PC-9 (cell line): ENCODE measurements at regions not wholly inside any gene's neighbourhood (a gene's known extent, or its start where the extent isn't known, plus 50 kb on each side); places are given as distances from the start of the nearest gene placed in this dataset.

Experiments
- BruUV-seq: library from RNA; stranded (reverse); fragments of 400-500 nt; replicated peaks from 2 replicates; lab custom pipeline; 2021; lab: Mats Ljungman, UMichigan
- CTCF ChIA-PET: fragments of 300-600 bp; sonication (Branson Sonifier 250); formaldehyde crosslinking; loops from one replicate; lab custom pipeline; 2022; ENCODE audit warnings: antibody characterized with exemption; lab: Charles Lee
- POLR2A ChIA-PET: fragments of 300-600 bp; sonication (Branson Sonifier 250); formaldehyde crosslinking; loops from one replicate; lab custom pipeline; 2022; ENCODE audit warnings: antibody characterized with exemption; ENCODE audit not compliant: unreplicated experiment; lab: Charles Lee
- DNase-seq, 2 experiments: peaks; one replicate each; pipeline versions ENCODE4 v3.0.0 to v3.0.0-alpha.2; 2015 to 2022; ENCODE audit warnings: mixed read lengths in 1 of 2
- H2AFZ ChIP-seq: fragments of 200-600 bp; sonication (generic); 2 replicates; pipeline ENCODE4 v1.8.1; 2017; ENCODE audit warnings: antibody characterized with exemption
- H3F3A ChIP-seq: fragments of 200-600 bp; sonication (generic); 2 replicates; pipeline ENCODE4 v1.8.1; 2017; ENCODE audit warnings: antibody characterized with exemption, mild to moderate bottlenecking, low read depth; ENCODE audit not compliant: insufficient read depth
- H3K27ac ChIP-seq: fragments of 200-600 bp; sonication (generic); 2 replicates; pipeline ENCODE4 v1.6.1; 2016; ENCODE audit warnings: mixed run types
- H3K27me3 ChIP-seq: fragments of 200-600 bp; sonication (generic); 2 replicates; pipeline ENCODE4 v1.6.1; 2016; ENCODE audit warnings: low read depth, mixed run types; ENCODE audit not compliant: insufficient read depth
- H3K36me3 ChIP-seq: fragments of 200-600 bp; sonication (generic); 2 replicates; pipeline ENCODE4 v1.6.1; 2016; ENCODE audit warnings: low read depth, mixed run types
- H3K4me1 ChIP-seq: fragments of 200-600 bp; sonication (generic); replicated peaks from 2 replicates; pipeline ENCODE4 v1.6.1; 2016; ENCODE audit warnings: mixed run types; ENCODE audit not compliant: insufficient read depth
- H3K4me2 ChIP-seq: fragments of 200-600 bp; sonication (generic); 2 replicates; pipeline ENCODE4 v1.6.1; 2017; ENCODE audit warnings: mixed run types
- H3K4me3 ChIP-seq: fragments of 200-600 bp; sonication (generic); 2 replicates; pipeline ENCODE4 v1.6.1; 2016; ENCODE audit warnings: mixed run types
- H3K79me2 ChIP-seq: fragments of 200-600 bp; sonication (generic); 2 replicates; pipeline ENCODE4 v1.6.1; 2017; ENCODE audit warnings: low read depth, mixed run types
- H3K9me2 ChIP-seq: fragments of 200-600 bp; sonication (generic); 2 replicates; pipeline ENCODE4 v1.8.1; 2017; ENCODE audit warnings: mild to moderate bottlenecking; ENCODE audit not compliant: insufficient read depth
- H3K9me3 ChIP-seq: fragments of 200-600 bp; sonication (generic); 2 replicates; pipeline ENCODE4 v1.8.1; 2016; ENCODE audit warnings: low read depth; ENCODE audit not compliant: insufficient read depth
- H4K20me1 ChIP-seq: fragments of 200-600 bp; sonication (generic); 2 replicates; pipeline ENCODE4 v1.8.1; 2017; ENCODE audit not compliant: insufficient read depth
- CTCF ChIP-seq: fragments of 200-600 bp; sonication (generic); conservative IDR thresholded peaks from 2 replicates; pipeline ENCODE4 v1.6.1; 2017; ENCODE audit warnings: mixed run types, antibody characterized with exemption, mild to moderate bottlenecking, moderate library complexity
- EZH2 ChIP-seq: fragments of 200-600 bp; sonication (generic); IDR thresholded peaks from 2 replicates; pipeline ENCODE4 v1.8.0; 2017; ENCODE audit warnings: antibody characterized with exemption, low read depth
- intact Hi-C: fragments of 100-400 bp; cut with micrococcal nuclease; formaldehyde crosslinking; loops from one replicate; pipeline ENCODE4 v1.10.0; 2022; ENCODE audit not compliant: unreplicated experiment

DNA sequence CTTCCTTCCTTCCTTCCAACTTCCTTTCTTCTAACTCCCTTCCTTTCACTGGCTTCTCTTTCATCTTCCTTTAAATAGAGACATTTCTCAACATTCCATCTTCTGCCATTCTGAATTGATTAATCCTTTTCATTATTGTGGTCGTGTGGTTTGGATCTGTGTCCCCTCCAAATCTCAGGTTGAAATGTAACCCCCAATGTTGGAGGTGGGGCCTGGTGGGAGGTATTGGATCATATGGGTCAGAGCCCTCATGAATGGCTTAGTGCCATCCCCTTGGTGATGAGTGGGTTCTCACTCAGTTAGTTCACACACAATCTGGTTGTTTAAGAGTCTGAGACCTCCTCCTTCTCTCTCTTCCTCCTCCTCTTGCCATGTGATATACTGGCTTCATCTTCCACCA lies 130.9 kb upstream of the SV2C start:
- no peaks in the 10 kb centered on the region for H3K4me1 ChIP-seq
- ChIA-PET POLR2A (no interaction called here), CTCF (no interaction called here)
- no peaks in the 10 kb centered on the region for H3K27me3 ChIP-seq
- H3K4me2 ChIP-seq: no peak overlapping the region
- H4K20me1 ChIP-seq: no peaks in the 10 kb centered on the region
- no peak for DNase-seq
- no peak for TF ChIP-seq EZH2
- no peak for TF ChIP-seq CTCF
- no peaks in the 10 kb centered on the region for H3K79me2 ChIP-seq
- no peaks in the 10 kb centered on the region for H3K9me3 ChIP-seq
- no peak overlapping the region for H2AFZ ChIP-seq
- no TSS peak for BruUV-seq
- H3K4me3 ChIP-seq: no peak overlapping the region
- H3K27ac ChIP-seq: no peak overlapping the region
- H3F3A ChIP-seq: no peaks in the 10 kb centered on the region
- no peaks in the 10 kb centered on the region for H3K9me2 ChIP-seq
- intact Hi-C loops: no loop called here
- H3K36me3 ChIP-seq: no peaks in the 10 kb centered on the region

DNA sequence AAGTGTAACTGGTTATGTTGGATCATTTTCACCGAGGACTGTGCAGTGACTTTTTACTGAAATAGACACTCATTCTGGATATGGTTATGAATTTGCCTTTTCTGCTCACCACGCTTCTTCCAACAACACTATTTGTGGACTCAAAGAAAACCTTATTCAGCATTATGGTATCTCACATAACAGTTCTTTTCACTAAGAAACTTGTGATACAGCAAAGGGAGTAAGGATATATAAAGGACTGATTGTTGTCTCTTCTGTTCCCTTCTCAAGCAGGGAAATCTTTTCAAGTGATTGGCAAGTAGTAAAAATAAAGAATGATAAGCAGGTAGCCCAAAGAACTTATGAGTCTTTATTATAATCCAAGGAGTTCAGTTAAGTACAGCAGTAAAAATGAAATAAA lies 131.5 kb upstream of the SV2C start:
- TF ChIP-seq CTCF (no peak), EZH2 (no peak)
- Histone ChIP-seq H2AFZ (no peak overlapping the region), H3K9me2 (no peaks in the 10 kb centered on the region), H3K27me3 (no peaks in the 10 kb centered on the region), H3K4me1 (no peaks in the 10 kb centered on the region), H3K79me2 (no peaks in the 10 kb centered on the region), H4K20me1 (no peaks in the 10 kb centered on the region), H3K9me3 (no peaks in the 10 kb centered on the region), H3F3A (no peaks in the 10 kb centered on the region), H3K4me3 (no peak overlapping the region), H3K36me3 (no peaks in the 10 kb centered on the region), H3K4me2 (no peak overlapping the region), H3K27ac (no peak overlapping the region)
- BruUV-seq: no TSS peak
- ChIA-PET POLR2A (no interaction called here), CTCF (no interaction called here)
- intact Hi-C loops: no loop called here
- DNase-seq: no peak

GRCh38 chr5:75951158-75951557 lies 132.0 kb upstream of the SV2C start:
- Histone ChIP-seq H3K27me3 (no peaks in the 10 kb centered on the region), H2AFZ (no peak overlapping the region), H3K9me3 (no peaks in the 10 kb centered on the region), H3K36me3 (no peaks in the 10 kb centered on the region), H3F3A (no peaks in the 10 kb centered on the region), H3K4me3 (no peak overlapping the region), H3K4me1 (no peaks in the 10 kb centered on the region), H3K79me2 (no peaks in the 10 kb centered on the region), H3K9me2 (no peaks in the 10 kb centered on the region), H4K20me1 (no peaks in the 10 kb centered on the region), H3K4me2 (no peak overlapping the region), H3K27ac (no peak overlapping the region)
- DNase-seq: no peak
- ChIA-PET POLR2A (no interaction called here), CTCF (no interaction called here)
- BruUV-seq: no TSS peak
- intact Hi-C loops: no loop called here
- no peak for TF ChIP-seq CTCF
- no peak for TF ChIP-seq EZH2
